Endothelial cell of umbilical vein (primary cell): ENCODE measurements at regions not wholly inside any gene's neighbourhood (a gene's known extent, or its start where the extent isn't known, plus 50 kb on each side); places are given as distances from the start of the nearest gene placed in this dataset.

Experiments used
- BruUV-seq: library from RNA; stranded (reverse); fragments of 400-500 nt; replicated peaks from 2 replicates; lab custom pipeline; 2021; lab: Mats Ljungman, UMichigan
- CTCF ChIA-PET: fragments of 300-600, 350-600 bp; sonication (Branson Sonifier 250); formaldehyde crosslinking; loops from one replicate; lab custom pipeline; 2021; ENCODE audit warnings: antibody characterized with exemption, inconsistent platforms; lab: Charles Lee
- POLR2A ChIA-PET: fragments of 300-600, 350-600 bp; sonication (Branson Sonifier 250); formaldehyde crosslinking; loops from one replicate; lab custom pipeline; 2021; ENCODE audit warnings: antibody characterized with exemption, inconsistent platforms; lab: Charles Lee
- DNase-seq: peaks from one replicate; pipeline ENCODE4 v3.0.0-alpha.2; 2011; ENCODE audit warnings: low read depth, low spot score
- FAIRE-seq: peaks from 2 replicates; lab custom pipeline; 2011; peaks lifted over from hg19 to GRCh38; lab: Jason Lieb, UNC
- H2AFZ ChIP-seq: 2 replicates; pipeline ENCODE4 v1.6.0; 2012; ENCODE audit warnings: low read depth, low read length, control low read depth, inconsistent platforms
- H3K27ac ChIP-seq: 2 replicates; pipeline ENCODE4 v1.5.1; 2011; ENCODE audit warnings: low read depth, mild to moderate bottlenecking, control low read depth, low read length, moderate library complexity; ENCODE audit not compliant: insufficient read depth
- H3K27me3 ChIP-seq, 2 experiments: 2 replicates each; pipeline versions ENCODE4 v1.6.0 to v1.6.1; 2011; ENCODE audit warnings: low read length in 2 of 2, mixed read lengths in 1 of 2; ENCODE audit not compliant: control insufficient read depth in 2 of 2, insufficient read depth in 2 of 2
- H3K36me3 ChIP-seq, 2 experiments: 2 replicates in 1 of 2; 3 replicates in 1 of 2; pipeline ENCODE4 v1.5.1; 2011; ENCODE audit warnings: low read length in 2 of 2, mild to moderate bottlenecking in 1 of 2, moderate library complexity in 1 of 2; ENCODE audit not compliant: control insufficient read depth in 2 of 2, insufficient read depth in 2 of 2; ENCODE audit errors: extremely low read depth in 1 of 2
- H3K4me1 ChIP-seq: 3 replicates; pipeline ENCODE4 v1.5.1; 2011; ENCODE audit warnings: mild to moderate bottlenecking, low read length; ENCODE audit not compliant: control insufficient read depth, insufficient read depth; ENCODE audit errors: extremely low read depth
- H3K4me2 ChIP-seq: 2 replicates; pipeline ENCODE4 v1.6.1; 2011; ENCODE audit warnings: low read length, control low read depth, mixed read lengths; ENCODE audit not compliant: insufficient read depth
- H3K4me3 ChIP-seq, 3 experiments: fragments of 200-600 bp in 1 of 3; sonication (generic), shearing (Covaris generic) in 1 of 3; replicated peaks in 1 of 3; 2 replicates each; pipeline ENCODE4 v1.5.1; 2011 to 2016; ENCODE audit warnings: control low read depth in 3 of 3, low read length in 3 of 3, mild to moderate bottlenecking in 2 of 3, inconsistent platforms in 1 of 3, low read depth in 1 of 3, moderate library complexity in 1 of 3; ENCODE audit not compliant: insufficient read depth in 1 of 3
- H3K79me2 ChIP-seq: 2 replicates; pipeline ENCODE4 v1.6.0; 2012; ENCODE audit warnings: low read length, inconsistent platforms; ENCODE audit not compliant: control insufficient read depth, insufficient read depth
- H3K9ac ChIP-seq: replicated peaks from 2 replicates; pipeline ENCODE3; 2011; ENCODE audit warnings: low read length, control low read depth; ENCODE audit not compliant: insufficient read depth; ENCODE audit errors: extremely low read depth
- H3K9me1 ChIP-seq: replicated peaks from 3 replicates; pipeline ENCODE4 v1.6.0; 2011; ENCODE audit warnings: mild to moderate bottlenecking, low read length; ENCODE audit not compliant: control insufficient read depth, insufficient read depth; ENCODE audit errors: extremely low read depth
- H3K9me3 ChIP-seq: replicated peaks from 2 replicates; pipeline ENCODE4 v1.5.1; 2012; ENCODE audit warnings: low read length, inconsistent platforms; ENCODE audit not compliant: control insufficient read depth, insufficient read depth
- H4K20me1 ChIP-seq: replicated peaks from 2 replicates; pipeline ENCODE3; 2011; ENCODE audit warnings: mild to moderate bottlenecking, low read length; ENCODE audit not compliant: control insufficient read depth, insufficient read depth; ENCODE audit errors: extremely low read depth
- EZH2 ChIP-seq: IDR thresholded peaks from 2 replicates; pipeline ENCODE4 v1.6.1; 2012; ENCODE audit warnings: borderline replicate concordance, low read depth, mild to moderate bottlenecking, moderate library complexity, low read length, inconsistent platforms; ENCODE audit not compliant: severe bottlenecking
- FOS ChIP-seq: IDR thresholded peaks from 2 replicates; pipeline ENCODE4 v1.6.1; 2011; ENCODE audit warnings: mild to moderate bottlenecking, low read length, moderate library complexity, borderline replicate concordance; ENCODE audit not compliant: insufficient read depth
- GATA2 ChIP-seq: IDR thresholded peaks from 2 replicates; pipeline ENCODE4 v1.7.0; 2011; ENCODE audit warnings: low read depth, mild to moderate bottlenecking, moderate library complexity, mixed read lengths, low read length; ENCODE audit not compliant: insufficient read length, insufficient read depth
- JUN ChIP-seq: IDR thresholded peaks from 2 replicates; pipeline ENCODE4 v1.6.1; 2011; ENCODE audit warnings: borderline replicate concordance, low read depth; ENCODE audit not compliant: insufficient read length, insufficient read depth
- MYC ChIP-seq: IDR thresholded peaks from one replicate; pipeline ENCODE4 v1.6.1; 2011; ENCODE audit warnings: mild to moderate bottlenecking, low read depth, low read length
- POLR2A ChIP-seq: IDR thresholded peaks from 2 replicates; pipeline ENCODE4 v1.6.1; 2012; ENCODE audit warnings: low read depth, mild to moderate bottlenecking, control low read depth, low read length
- dilution Hi-C: fragments of 300-500 bp; cut with MboI; formaldehyde crosslinking; loops from one replicate; pipeline ENCODE4 v1.15.0; 2019; ENCODE audit warnings: low sequenced_read_pairs; ENCODE audit not compliant: extremely low pct_ligation_motif_present
- intact Hi-C: fragments of 100-400 bp; cut with micrococcal nuclease; formaldehyde crosslinking; loops from one replicate; pipeline ENCODE4 v1.10.0; 2022
- TF ChIP-seq, protein P1 (sequence below): IDR thresholded peaks from 2 replicates; pipeline ENCODE4 v1.6.1; 2011; ENCODE audit not compliant: insufficient read depth, insufficient read length
- TF ChIP-seq, protein P2 (sequence below), 2 donors: IDR thresholded peaks; 1 replicate in 1 of 2; 2 replicates in 1 of 2; pipeline ENCODE4 v1.5.1; 2011; ENCODE audit warnings: low read length in 2 of 2, mild to moderate bottlenecking in 2 of 2, moderate library complexity in 2 of 2, control low read depth in 1 of 2, inconsistent platforms in 1 of 2, low read depth in 1 of 2; ENCODE audit not compliant: insufficient read depth in 1 of 2; ENCODE audit errors: extremely low read depth in 1 of 2

DNA sequence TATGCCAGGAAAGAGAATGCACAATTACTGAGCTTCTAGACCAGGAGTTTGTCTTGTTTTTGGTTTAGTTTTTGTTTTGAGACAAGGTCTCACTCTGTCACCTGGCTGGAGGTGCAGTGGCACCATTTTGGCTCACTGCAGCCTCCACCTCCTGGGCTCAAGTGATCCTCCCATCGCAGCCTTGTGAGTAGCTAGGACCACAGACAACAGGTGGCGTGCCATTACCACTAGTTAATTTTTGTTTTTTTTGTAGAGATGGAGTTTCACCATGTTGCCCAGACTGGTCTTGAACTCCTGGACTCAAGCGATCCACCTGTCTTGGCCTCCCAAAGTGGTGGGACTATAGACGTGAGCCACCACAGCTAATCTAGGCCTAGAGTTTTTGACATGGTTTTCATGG is 104.4 kb upstream of the CCDC54 start:
- Histone ChIP-seq H3K4me2 (no peak overlapping the region), H3K4me1 (no peaks in the 10 kb centered on the region), H3K9me3 (no peaks in the 10 kb centered on the region), H3K79me2 (no peaks in the 10 kb centered on the region), H3K27me3 (peaks cover 4 to 21% of the 10 kb centered on the region in 2 experiments), H3K9ac (no peak overlapping the region), H3K36me3 (no peaks in the 10 kb centered on the region), H3K27ac (no peak overlapping the region), H2AFZ (no peak overlapping the region), H4K20me1 (no peaks in the 10 kb centered on the region), H3K4me3 (no peak overlapping the region), H3K9me1 (no peaks in the 10 kb centered on the region)
- no peak for FAIRE-seq
- POLR2A ChIA-PET, result no interaction called here
- TF ChIP-seq FOS, result no peak
- TF ChIP-seq, protein P1, sequence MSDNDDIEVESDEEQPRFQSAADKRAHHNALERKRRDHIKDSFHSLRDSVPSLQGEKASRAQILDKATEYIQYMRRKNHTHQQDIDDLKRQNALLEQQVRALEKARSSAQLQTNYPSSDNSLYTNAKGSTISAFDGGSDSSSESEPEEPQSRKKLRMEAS, result no peak
- TF ChIP-seq GATA2, result no peak
- no peak for TF ChIP-seq JUN
- no peak for TF ChIP-seq MYC
- TF ChIP-seq POLR2A, result no peak
- no peak for TF ChIP-seq EZH2
- TF ChIP-seq, protein P2, sequence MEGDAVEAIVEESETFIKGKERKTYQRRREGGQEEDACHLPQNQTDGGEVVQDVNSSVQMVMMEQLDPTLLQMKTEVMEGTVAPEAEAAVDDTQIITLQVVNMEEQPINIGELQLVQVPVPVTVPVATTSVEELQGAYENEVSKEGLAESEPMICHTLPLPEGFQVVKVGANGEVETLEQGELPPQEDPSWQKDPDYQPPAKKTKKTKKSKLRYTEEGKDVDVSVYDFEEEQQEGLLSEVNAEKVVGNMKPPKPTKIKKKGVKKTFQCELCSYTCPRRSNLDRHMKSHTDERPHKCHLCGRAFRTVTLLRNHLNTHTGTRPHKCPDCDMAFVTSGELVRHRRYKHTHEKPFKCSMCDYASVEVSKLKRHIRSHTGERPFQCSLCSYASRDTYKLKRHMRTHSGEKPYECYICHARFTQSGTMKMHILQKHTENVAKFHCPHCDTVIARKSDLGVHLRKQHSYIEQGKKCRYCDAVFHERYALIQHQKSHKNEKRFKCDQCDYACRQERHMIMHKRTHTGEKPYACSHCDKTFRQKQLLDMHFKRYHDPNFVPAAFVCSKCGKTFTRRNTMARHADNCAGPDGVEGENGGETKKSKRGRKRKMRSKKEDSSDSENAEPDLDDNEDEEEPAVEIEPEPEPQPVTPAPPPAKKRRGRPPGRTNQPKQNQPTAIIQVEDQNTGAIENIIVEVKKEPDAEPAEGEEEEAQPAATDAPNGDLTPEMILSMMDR (IDR thresholded peaks at IDR 0.05; ENCODE audit: extremely low read depth in 1 of 2, insufficient read depth in 1 of 2, low read depth in 1 of 2, low read length in 2 of 2), result no peak
- dilution Hi-C loops (no loop called here), intact Hi-C loops (loop anchor here (5.0 kb wide), 1 partner anchor 249 kb away; the partner anchor contains the start of gene BBX)
- no peak for DNase-seq
- CTCF ChIA-PET, result interaction anchor here (1.1 to 5.4 kb wide), 8 partner anchors 8 to 468 kb away, joined by 3 to 96 read pairs (median 8); no protein-coding TSS in a partner anchor
- BruUV-seq, result no TSS peak
